DMS79 treated with DMSO at 0.1 percent for 48 hours (cell line): ENCODE measurements at regions not wholly inside any gene's neighbourhood (a gene's known extent, or its start where the extent isn't known, plus 50 kb on each side); places are given as distances from the start of the nearest gene placed in this dataset.

ENCODE experiments used
- DNase-seq: peaks from one replicate; lab custom pipeline; 2025; lab: John Stamatoyannopoulos, UW

DNA sequence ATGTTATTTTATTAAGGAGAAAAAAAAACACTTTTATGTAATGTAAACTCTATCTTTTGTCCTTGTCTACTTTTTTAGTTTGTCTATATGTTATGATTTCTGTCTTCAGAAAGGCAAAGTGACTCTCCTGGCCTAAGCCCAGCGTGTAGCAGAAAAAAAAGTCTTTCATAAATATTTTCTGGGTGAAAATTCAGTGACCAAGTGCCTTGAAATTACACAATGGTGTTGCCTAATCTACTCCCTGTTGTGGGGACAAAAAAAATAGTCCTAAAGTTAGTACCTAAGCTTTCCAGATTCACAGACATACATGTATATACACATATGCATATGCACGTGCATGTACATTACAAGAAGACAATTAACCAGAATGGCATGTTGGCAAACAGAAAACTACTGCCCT is 1257.8 kb upstream of the SORCS1 start:
- no peak for DNase-seq

DNA sequence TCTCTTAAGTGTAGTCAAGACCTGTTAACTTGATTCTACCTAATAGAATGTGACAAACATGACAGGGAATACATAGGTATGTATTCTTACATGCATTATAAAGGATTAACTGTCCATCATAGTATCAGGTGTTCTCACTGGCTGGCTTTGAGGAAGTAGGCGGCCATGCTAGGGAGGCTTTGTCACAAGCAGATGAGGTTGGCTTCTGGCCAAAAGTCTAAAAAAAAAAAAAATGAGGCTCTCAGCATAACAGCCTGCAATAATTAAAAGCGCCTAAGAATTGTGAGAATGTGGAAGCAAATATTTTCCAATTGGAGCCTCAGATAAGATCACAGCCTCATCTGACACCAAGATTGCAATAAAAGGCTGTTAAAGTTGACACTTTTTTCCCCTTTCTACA is 1256.8 kb upstream of the SORCS1 start:
- DNase-seq: no peak

DNA sequence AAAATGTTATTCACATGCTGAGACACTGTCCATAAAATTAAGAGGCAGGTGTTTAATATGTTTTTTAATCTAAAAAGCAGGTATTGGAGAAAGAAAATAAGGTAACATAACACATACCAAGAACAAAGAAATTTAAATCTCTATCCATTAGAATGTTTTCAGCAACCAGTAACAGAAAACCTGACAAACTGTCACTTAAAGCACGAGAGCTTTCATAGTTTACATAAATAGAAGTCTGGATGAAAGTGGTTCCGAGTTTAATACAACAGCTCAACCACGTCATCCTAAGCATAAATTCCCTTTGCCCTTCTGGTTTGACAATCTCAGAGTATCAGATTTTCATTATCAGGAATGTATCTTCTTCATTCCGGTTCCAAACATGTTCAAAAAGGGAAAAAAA is 1249.4 kb upstream of the SORCS1 start:
- DNase-seq: no peak

DNA sequence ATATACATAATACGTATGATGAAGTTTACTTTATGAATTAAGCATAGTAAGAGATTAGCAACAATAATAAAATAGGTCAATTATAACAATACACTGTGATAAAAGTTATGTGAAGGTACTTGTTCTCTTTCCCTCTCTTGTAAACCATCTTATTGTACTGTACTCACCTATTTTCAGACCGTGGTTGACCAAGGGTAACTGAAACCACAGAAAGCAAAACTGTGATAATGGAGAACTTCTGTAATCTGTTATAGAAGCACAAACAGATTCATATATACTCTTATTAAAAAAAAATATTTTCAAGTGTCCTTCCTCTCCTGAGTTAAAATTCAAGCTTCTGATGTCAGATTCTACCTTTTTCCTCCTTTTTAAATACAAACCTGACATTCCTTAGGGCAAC is 1247.8 kb upstream of the SORCS1 start:
- DNase-seq: no peak

DNA sequence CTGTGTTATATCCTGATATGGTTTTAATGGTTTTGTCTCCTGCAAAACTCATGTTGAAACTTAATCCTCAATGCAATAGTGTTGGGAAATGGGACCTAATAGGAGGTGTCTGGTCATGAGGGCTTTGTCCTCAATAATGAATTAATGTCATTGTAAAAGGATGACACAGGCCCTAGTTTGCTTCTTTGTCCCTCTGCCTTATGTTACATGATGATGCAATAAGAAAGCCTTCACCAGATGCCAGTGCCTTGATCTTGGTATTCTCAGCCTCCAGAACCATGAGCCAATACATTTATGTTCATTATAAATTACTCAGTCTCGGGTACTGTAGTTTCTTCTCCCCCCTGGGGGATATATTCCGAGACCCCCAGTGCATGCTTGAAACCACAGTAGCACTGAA is 1247.4 kb upstream of the SORCS1 start:
- DNase-seq: no peak

DNA sequence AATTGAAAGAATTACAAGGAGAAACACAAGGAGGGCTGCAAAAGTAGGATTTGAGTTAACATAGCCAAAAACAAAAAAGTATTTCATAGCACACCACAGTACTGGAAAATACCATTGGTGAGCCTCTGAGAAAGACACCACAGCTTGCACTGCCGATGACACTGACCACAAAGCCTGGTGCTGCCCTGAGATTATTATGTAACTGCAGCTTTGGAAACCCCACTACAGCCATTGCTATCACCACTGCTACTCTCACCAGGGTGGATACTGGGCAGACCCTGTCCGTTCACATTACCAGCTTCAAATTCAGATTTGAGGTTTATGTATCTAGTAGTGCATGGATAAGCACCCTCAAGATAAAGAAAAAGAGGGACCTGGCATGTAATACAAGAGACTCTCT is 1246.7 kb upstream of the SORCS1 start:
- DNase-seq: no peak

DNA sequence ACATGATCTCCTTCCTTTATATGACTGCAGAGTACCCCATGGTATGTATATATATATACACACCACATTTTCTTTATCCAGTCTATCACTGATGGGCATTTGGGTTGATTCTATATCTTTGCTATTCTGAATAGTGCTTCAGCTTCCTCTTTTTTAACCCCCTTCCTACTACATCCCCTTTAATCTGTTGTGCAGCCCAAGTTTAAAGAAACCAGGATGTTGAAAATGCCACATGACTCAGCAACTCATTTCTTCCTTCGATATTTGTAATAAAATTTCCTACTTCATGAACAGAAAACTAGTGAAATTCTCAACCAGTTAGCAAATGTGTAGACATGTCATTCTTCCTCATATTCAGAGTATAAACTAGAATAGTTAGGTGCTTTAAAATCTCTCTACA is 1245.7 kb upstream of the SORCS1 start:
- no peak for DNase-seq

DNA sequence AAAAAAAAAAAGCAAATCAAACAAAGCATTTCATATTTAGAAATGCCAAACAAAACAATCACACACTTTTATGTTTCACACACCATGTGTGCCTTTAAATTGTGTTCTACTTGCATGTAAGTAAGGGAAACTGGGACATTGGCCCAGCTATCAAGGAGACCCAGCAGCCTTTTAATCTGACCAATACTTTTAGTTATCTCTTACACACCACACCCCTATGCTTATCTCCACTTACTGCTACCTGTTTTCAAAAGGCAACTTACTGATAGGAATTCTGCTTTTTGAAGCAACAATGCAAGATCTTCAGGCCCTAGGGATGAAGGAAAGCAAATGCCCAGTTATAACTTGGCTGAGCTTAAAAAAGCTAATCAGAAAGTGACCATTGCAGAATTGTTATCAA is 1244.8 kb upstream of the SORCS1 start:
- DNase-seq: no peak

DNA sequence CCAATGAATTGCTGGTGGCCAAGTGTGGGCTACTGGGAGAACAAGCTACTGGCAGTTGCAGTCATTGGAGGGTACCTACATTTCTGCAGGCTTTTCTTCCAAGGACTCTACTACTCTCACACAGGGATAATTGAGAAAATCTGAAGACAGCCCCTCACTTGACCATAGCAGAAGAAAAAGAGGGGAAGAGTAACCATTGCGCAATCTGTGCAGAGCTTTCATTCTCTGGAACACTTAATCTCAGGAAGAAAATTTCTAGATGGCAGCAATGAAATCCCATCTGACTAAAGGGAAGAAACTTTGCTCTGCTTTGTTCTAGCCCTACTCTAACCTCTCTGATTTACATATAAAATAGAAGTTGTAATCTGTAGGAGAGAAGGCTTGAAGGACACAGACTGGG is 1239.6 kb upstream of the SORCS1 start:
- DNase-seq: no peak

DNA sequence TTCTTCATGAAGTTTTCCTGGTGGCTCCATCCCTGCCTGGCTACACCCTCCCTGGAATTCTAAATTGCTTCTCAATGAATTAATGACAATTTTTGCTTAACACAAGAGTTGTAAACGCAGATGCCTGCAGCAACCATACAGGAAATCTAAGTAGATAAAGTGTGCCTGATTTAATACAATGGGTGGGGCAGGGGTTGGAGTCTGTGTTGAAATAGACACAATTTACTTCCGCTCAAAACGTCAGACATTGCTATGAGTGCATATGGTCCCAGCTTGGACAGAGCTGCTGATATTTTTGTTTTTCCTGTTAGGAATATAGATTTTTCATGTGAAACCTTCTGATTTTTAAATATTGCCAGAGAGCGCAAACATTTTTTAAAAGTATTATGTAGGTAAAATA is 1235.0 kb upstream of the SORCS1 start:
- DNase-seq: no peak

DNA sequence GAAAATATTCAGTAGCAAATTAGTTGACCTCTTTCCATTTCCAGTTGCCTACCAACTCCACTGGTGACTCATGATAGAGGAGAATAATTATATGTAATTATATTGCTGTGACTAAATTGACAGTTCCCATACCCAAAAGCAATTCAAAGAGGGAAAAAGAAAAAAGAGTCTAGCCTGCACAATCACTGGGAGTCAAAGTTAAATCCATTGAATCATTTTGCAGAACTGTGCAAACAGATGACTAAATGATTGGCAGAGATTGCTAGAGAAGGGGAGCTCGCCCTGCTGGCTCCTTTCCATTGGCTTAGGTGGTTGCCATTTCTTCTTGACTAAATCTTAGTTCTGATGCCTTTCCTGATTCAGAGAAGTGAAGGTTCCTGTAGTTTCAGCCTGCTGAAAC is 1228.6 kb upstream of the SORCS1 start:
- no peak for DNase-seq

DNA sequence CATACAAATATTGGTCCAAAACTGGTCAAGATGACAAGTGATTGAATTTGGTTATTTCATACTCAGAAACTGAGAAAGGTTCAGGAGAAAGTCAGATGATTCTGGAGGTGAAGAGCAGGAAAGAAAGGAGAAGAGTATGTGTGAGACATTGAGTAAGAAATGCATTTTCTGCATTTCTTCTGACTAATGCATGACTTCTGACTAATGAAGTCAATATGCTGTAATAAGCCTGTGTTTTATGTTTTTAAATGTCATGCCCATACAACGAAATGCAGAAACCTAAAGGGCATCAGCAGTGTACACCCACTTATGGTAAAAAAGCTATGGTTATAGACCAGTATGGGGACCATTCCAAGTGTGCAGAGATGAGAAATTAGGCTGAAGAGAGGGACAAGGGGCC is 1227.8 kb upstream of the SORCS1 start:
- no peak for DNase-seq

DNA sequence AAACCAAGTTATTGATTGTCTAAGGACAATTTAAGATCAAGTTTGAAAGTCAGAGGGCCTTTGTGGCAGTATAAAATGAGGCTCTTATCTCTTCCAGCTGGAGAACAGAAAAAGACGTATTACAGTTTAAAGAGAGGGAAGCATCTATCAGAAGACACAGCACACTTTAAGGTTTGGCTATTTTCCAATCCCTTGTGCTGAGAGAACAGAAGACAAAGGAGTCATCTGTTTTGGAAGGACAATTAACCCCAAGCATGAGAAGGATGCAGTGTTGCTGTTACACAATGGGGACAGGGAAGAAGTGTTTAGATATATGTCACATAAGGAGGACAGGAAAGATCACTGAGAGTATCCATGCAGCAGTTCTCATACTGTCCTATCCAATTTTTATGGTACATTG is 1224.2 kb upstream of the SORCS1 start:
- no peak for DNase-seq

DNA sequence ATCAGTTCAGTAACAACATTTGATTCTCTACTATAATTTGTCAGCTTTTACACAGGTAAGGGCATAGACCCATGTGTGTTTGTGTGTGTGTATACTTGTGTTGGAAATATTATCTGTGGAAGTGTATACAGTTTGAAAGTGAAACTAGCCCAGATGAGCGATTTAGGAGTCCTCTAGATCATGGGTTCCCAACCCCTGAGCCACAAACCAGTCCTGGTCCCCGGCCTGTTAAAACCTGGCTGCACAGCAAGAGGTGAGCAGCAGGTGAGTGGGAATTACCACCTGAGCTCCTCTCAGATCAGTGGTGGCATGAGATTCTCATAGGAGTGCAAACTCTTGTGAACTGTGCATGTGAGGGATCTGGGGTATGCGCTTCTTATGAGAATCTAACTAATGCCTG is 1221.5 kb upstream of the SORCS1 start:
- DNase-seq: no peak

DNA sequence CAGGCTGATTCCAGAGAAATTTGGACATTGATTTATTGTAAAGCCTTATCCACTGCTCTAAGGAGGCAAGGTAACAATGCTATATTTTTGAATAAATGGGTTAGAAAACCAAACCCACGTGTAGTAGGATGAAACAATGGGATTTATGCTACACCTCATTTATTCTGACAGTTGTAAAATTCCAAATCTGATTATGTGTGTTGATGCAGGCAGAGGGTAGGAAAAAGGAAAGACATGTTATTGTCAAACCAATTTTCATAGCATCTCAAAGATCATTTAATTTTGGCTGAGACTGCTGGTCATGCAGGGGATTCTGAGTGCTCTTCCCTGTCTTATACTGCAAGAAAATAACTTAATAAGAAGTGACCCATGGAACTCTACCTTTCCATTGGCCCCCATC is 1219.9 kb upstream of the SORCS1 start:
- no peak for DNase-seq

DNA sequence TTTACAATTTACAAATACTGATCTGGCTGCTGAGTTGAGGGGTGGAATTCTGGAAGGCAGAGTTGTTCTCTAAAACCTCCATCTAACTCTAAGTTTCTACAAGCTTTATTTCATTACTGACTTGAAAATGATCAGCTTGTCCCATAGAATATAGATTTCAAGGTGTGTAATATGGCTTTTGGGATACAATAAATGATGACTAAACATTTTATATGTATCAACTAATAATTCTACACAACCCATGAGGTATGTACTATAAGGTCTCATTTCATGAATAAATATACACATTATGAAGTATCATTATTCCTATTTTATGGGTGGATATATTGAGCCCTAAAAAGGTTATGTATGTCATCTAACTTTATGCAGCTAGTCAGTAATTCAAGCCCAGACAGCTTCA is 1214.3 kb upstream of the SORCS1 start:
- DNase-seq: no peak

DNA sequence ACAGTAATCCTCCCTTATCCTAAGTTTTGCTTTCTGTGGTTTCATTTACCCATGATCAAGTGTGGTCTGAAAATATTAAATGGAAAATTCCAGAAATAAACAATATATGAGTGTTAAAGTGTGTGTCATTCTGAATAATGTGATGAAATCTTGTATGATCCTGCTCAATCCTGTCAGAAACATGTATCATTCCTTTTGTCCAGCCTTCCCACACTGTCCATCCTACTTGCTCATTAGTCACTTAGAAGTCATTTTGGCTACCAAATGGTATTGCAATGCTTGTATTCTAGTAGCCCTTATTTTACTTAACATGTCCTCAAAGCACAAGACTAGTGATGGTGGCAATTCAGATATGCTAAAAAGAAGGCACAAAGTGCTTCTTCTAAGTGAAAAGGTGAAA is 1211.2 kb upstream of the SORCS1 start:
- no peak for DNase-seq

DNA sequence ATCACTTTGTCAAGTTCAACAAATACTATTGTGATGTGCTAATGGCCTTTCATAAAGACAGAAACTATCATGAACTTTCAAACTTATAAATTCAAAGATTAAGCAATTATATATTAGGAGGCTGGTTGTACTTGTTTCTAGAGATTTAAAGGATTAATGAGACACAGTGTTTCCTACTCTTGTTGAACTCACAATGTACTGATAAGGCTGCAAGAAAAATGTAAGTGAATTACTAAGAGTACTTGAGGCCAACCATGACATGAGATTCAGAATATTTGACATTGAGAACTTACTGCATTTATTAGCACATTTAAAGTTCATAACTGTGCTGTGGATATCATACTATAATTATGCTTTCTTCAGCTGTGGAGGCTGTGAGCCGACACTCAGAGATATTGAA is 1210.5 kb upstream of the SORCS1 start:
- DNase-seq: no peak

DNA sequence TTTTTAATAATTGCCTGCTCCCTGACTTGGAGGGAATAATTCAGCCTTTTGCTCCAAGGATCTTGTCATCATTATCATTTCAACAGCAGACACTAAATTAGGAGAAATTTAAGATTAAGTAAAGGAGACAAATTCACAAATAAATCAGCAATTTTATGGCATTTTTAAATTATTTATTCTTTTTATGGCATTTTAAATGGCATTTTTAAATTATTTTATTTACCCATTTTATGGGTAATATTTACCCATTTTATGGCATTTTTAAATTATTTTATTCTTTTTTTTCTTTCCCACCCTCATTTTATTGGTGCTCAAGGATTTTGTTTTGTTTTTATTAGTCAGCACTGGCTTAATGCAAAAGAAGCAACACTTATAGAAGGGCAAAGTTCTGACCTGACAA is 1201.0 kb upstream of the SORCS1 start:
- no peak for DNase-seq

DNA sequence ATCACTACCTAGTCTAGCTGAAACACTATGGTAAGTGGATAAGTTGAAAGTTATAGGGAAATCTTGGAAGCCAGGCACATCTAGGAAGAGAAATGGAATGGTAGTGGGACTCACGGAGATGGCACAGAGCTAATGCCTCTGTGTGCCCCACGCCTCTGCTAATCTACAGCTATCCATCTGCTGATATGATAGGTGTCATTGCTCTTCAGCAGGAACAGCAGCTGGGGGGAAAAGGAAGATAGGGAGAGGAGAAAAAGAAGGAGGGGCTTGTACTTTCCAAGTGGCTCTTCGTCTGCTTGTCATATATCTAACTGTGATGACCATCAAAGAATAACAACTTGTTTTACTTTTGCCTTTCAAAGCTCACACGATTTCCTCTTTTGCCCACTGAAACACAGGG is 1199.1 kb upstream of the SORCS1 start:
- DNase-seq: no peak

DNA sequence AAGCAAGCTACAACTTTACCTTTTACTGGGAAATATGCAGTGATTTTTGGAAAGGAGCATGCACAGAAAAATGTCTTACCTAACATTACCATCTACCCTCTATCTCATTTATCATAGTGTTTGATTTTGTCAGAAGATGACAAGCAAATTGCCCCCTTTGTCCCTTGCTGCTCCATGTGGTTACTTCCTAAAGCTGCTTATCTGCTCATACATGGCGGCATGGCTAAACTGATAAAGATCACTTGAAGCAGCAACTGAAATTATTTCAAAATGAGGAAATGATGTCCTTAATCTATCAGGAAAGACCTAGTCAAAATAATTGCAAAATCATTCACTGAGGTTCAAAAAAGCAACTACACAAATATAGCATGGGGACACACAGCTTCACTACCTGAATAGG is 1198.5 kb upstream of the SORCS1 start:
- DNase-seq: no peak

DNA sequence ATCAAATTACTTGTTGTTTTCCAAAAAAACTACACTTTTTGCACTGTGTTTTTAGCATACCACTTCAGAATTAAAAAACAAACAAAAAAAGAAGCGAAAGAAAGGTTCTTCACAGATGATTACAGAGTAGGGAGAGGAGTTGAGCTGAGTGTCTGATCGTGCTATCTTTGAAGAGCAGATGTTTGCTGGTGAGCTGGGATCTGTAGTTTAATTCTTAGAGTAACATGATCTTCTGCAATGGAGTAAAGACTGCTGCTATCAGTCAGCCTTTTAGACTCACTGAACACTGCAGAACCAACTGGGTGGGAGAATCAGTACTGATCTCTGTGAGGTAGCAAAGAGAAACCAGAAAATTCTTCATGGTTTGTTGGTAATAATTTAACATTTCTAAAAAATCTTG is 1197.8 kb upstream of the SORCS1 start:
- no peak for DNase-seq

DNA sequence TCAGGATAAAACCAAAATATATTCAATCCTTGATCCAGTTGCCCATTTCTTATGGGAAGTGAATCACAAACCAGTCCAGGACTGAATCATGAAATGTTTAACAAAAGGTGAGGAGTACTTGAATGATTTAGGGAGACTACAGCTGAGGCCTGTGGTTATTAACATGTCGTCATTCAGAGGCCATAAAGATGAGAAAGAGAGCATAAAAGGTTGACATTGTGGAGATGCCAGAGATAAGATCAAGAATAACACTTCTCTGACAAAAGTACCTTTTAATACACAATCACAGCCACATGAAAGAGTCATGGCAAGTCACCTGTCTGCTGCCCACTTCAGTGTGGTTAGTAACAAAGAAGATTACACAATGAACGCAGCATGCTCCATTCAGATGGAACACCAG is 1195.7 kb upstream of the SORCS1 start:
- DNase-seq: no peak

DNA sequence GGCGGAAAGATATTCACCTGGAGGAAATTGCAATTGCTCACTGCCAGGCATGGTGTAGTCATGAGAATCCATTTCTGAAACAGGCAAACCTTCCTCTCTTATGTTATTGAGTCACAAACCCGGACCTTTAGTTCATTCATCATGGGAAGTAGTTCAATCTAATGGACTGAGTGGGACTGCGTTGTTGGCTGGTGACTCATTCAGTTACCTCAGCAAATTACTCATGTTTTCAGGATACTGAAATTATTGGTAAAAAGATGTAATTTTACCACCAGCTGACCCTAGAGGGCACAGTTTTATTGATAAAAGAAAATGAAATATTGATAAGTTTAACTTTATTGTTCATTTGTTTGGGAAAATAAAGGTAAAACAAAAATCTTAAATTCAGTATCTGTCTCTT is 1194.4 kb upstream of the SORCS1 start:
- no peak for DNase-seq

DNA sequence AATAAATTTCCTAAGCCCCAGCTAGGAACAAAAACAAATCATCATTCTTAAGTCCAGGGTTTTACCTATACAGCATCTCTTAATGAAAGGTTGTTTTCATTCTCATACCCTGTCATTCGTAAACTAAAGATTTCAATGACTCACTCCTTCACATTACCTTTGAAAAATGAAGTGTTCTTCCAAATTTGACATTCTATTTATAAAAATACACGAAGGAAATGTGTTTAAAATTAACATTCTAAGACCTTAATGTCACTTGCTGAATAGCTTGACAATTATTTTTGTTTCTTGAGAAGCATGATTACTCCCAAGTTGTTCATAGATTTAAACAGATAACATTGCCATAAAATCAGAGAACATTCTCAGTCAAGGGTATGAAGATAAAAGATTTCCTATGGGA is 1188.3 kb upstream of the SORCS1 start:
- no peak for DNase-seq

DNA sequence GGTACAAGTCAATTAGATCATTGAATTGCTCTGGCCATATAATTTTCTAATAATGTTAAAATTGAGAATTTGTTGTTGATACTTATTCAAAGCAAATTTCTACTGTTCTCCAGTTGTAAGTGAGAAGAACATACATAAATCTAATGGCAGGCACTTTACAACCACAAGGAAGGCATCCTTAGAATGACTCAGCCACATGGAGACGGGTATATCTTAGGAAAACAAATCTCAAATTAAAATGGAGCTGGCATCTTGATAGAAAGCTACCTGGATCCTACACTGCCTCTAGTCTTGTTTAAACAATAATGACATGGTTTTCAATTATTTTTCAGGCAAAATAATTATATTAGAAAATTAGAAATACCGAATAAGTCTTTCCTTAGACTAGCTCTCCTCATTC is 1183.7 kb upstream of the SORCS1 start:
- DNase-seq: no peak
